MM.1S (cell line): ENCODE measurements at regions not wholly inside any gene's neighbourhood (a gene's known extent, or its start where the extent isn't known, plus 50 kb on each side); places are given as distances from the start of the nearest gene placed in this dataset.

ENCODE experiments used
- EZH2phosphoT487 ChIP-seq: fragments of 300-600 bp; sonication (generic); IDR thresholded peaks from 2 replicates; pipeline ENCODE4 v1.6.1; 2018; ENCODE audit warnings: antibody characterized with exemption, low read length
- TF ChIP-seq, protein P1 (sequence below): fragments of 300-600 bp; sonication (generic); IDR thresholded peaks from 2 replicates; pipeline ENCODE4 v1.5.1; 2016; ENCODE audit warnings: antibody characterized with exemption, low read length, mixed read lengths

GRCh38 chr4:28723371-28723770, 1862.7 kb downstream of the STIM2 start:
- TF ChIP-seq, protein P1, sequence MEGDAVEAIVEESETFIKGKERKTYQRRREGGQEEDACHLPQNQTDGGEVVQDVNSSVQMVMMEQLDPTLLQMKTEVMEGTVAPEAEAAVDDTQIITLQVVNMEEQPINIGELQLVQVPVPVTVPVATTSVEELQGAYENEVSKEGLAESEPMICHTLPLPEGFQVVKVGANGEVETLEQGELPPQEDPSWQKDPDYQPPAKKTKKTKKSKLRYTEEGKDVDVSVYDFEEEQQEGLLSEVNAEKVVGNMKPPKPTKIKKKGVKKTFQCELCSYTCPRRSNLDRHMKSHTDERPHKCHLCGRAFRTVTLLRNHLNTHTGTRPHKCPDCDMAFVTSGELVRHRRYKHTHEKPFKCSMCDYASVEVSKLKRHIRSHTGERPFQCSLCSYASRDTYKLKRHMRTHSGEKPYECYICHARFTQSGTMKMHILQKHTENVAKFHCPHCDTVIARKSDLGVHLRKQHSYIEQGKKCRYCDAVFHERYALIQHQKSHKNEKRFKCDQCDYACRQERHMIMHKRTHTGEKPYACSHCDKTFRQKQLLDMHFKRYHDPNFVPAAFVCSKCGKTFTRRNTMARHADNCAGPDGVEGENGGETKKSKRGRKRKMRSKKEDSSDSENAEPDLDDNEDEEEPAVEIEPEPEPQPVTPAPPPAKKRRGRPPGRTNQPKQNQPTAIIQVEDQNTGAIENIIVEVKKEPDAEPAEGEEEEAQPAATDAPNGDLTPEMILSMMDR: no peak
- TF ChIP-seq EZH2phosphoT487: no peak
